K562 (cell line): ENCODE measurements at regions not wholly inside any gene's neighbourhood (a gene's known extent, or its start where the extent isn't known, plus 50 kb on each side); places are given as distances from the start of the nearest gene placed in this dataset.

Experiments used
- ATAC-seq: fragments of 200-7000 bp; cut with Tn5 transposase; 3 replicates; pipeline ENCODE4 v1.9.1; 2020; ENCODE audit warnings: moderate library complexity
- BruUV-seq: library from RNA; stranded (reverse); fragments of 400-500 nt; replicated peaks from 2 replicates; lab custom pipeline; 2021; lab: Mats Ljungman, UMichigan
- CTCF ChIA-PET: fragments of 300-600 bp; formaldehyde crosslinking; extraction: SDS; loops from one replicate; lab custom pipeline; 2021; ENCODE audit warnings: low intra/inter-chr PET ratio; lab: Yijun Ruan, JAX
- POLR2A ChIA-PET: fragments of 300-600, 350-650 bp; sonication (Branson Sonifier 250); formaldehyde crosslinking; extraction: SDS; loops from one replicate; lab custom pipeline; 2021; ENCODE audit warnings: antibody characterized with exemption, inconsistent platforms; lab: Yijun Ruan, JAX
- DNase-seq, 4 experiments: peaks; one replicate each; pipeline versions ENCODE4 v3.0.0 to v3.0.0-alpha.2; 2011 to 2018; ENCODE audit warnings: low spot score in 3 of 4, mixed read lengths in 3 of 4; ENCODE audit errors: extremely low read depth in 1 of 4
- FAIRE-seq: peaks from 2 replicates; lab custom pipeline; 2011; peaks lifted over from hg19 to GRCh38; lab: Jason Lieb, UNC
- H2AFZ ChIP-seq: 2 replicates; pipeline ENCODE4 v1.6.0; 2011; ENCODE audit warnings: low read depth, low read length, control low read depth, inconsistent platforms
- H3K27ac ChIP-seq: fragments of 200-600 bp; 3 replicates; pipeline ENCODE4 v1.8.0; 2011; ENCODE audit warnings: low read depth, mild to moderate bottlenecking, control low read depth, inconsistent platforms, low read length, moderate library complexity, mixed read lengths; ENCODE audit errors: extremely low read depth
- H3K27me3 ChIP-seq, 2 experiments: fragments of 300-600 bp in 1 of 2; 2 replicates in 1 of 2; 3 replicates in 1 of 2; pipeline versions ENCODE4 v1.6.0 to v1.8.0; 2011; ENCODE audit warnings: inconsistent platforms in 2 of 2, low read length in 2 of 2, mild to moderate bottlenecking in 1 of 2, mixed read lengths in 1 of 2, moderate library complexity in 1 of 2; ENCODE audit not compliant: control insufficient read depth in 2 of 2, insufficient read depth in 2 of 2
- H3K36me3 ChIP-seq: fragments of 300-600 bp; 3 replicates; pipeline ENCODE4 v1.8.0; 2011; ENCODE audit warnings: mild to moderate bottlenecking, low read length, inconsistent platforms; ENCODE audit not compliant: control insufficient read depth, insufficient read depth
- H3K4me1 ChIP-seq, 2 experiments: fragments of 200-600 bp in 1 of 2; replicated peaks in 1 of 2; 2 replicates in 1 of 2; 3 replicates in 1 of 2; pipeline versions ENCODE4 v1.5.1 to v1.8.0; 2011; ENCODE audit warnings: inconsistent platforms in 2 of 2, low read length in 2 of 2, mild to moderate bottlenecking in 1 of 2, mixed read lengths in 1 of 2, moderate library complexity in 1 of 2; ENCODE audit not compliant: control insufficient read depth in 2 of 2, insufficient read depth in 2 of 2
- H3K4me2 ChIP-seq: 2 replicates; pipeline ENCODE4 v1.6.1; 2011; ENCODE audit warnings: low read length, control low read depth, inconsistent platforms, mixed read lengths; ENCODE audit not compliant: insufficient read depth
- H3K4me3 ChIP-seq: fragments of 200-600 bp; sonication (generic), shearing (Covaris generic); 2 replicates; pipeline ENCODE4 v1.5.1; 2016; ENCODE audit warnings: control low read depth, inconsistent platforms
- H3K79me2 ChIP-seq: fragments of 200-600 bp; 3 replicates; pipeline ENCODE4 v1.8.0; 2011; ENCODE audit warnings: low read length, inconsistent platforms; ENCODE audit not compliant: control insufficient read depth, insufficient read depth
- H3K9ac ChIP-seq, 2 experiments: 2 replicates each; pipeline versions ENCODE4 v1.6.0 to v1.6.1; 2011; ENCODE audit warnings: low read depth in 2 of 2, low read length in 2 of 2, control low read depth in 1 of 2, inconsistent platforms in 1 of 2, mild to moderate bottlenecking in 1 of 2, mixed read lengths in 1 of 2; ENCODE audit not compliant: insufficient read depth in 1 of 2
- H3K9me1 ChIP-seq: one replicate; pipeline ENCODE4 v1.6.0; 2011; ENCODE audit warnings: inconsistent platforms, mild to moderate bottlenecking, low read length, moderate library complexity; ENCODE audit not compliant: control insufficient read depth, insufficient read depth
- H3K9me3 ChIP-seq: replicated peaks from 2 replicates; pipeline ENCODE4 v1.5.1; 2011; ENCODE audit warnings: low read depth, low read length, inconsistent platforms; ENCODE audit not compliant: control insufficient read depth, insufficient read depth
- H4K20me1 ChIP-seq: replicated peaks from 2 replicates; pipeline ENCODE4 v1.6.1; 2011; ENCODE audit warnings: low read length, inconsistent platforms, mixed read lengths; ENCODE audit not compliant: control insufficient read depth, insufficient read depth
- CBX5 ChIP-seq: IDR thresholded peaks from 2 replicates; pipeline ENCODE4 v1.6.1; 2014; ENCODE audit warnings: low read depth, borderline replicate concordance
- CEBPB ChIP-seq: fragments of 450-650 bp; IDR thresholded peaks from 2 replicates; pipeline ENCODE4 v1.6.1; 2016; ENCODE audit warnings: missing genetic modification characterization, missing compliant biosample characterization
- EP400 ChIP-seq: fragments of 450-650 bp; IDR thresholded peaks from 2 replicates; pipeline ENCODE4 v1.6.1; 2017; ENCODE audit warnings: antibody characterized with exemption, mild to moderate bottlenecking, moderate library complexity
- IRF2 ChIP-seq: sonication (generic); formaldehyde crosslinking; IDR thresholded peaks from 2 replicates; pipeline ENCODE4 v1.8.1; 2022; ENCODE audit warnings: mild to moderate bottlenecking, missing genetic modification reagents
- NCOR1 ChIP-seq: fragments of 450-650 bp; IDR thresholded peaks from 2 replicates; pipeline ENCODE4 v1.6.1; 2016; ENCODE audit warnings: mild to moderate bottlenecking, moderate library complexity
- RAD21 ChIP-seq, 2 experiments: fragments of 250-450 bp in 1 of 2; fragments of 450-650 bp in 1 of 2; sonication (Bioruptor Pico) in 1 of 2; formaldehyde crosslinking in 1 of 2; IDR thresholded peaks in 1 of 2; conservative IDR thresholded peaks in 1 of 2; 2 replicates each; pipeline versions ENCODE4 v1.4.0 to v1.8.0; 2020 to 2022; ENCODE audit warnings: mild to moderate bottlenecking in 2 of 2, moderate library complexity in 1 of 2
- XRCC5 ChIP-seq: fragments of 200-400 bp; formaldehyde crosslinking; IDR thresholded peaks from 2 replicates; pipeline ENCODE4 v1.6.1; 2017; ENCODE audit warnings: low read depth, mild to moderate bottlenecking, low read length
- ZNF274 ChIP-seq: IDR thresholded peaks from 2 replicates; pipeline ENCODE4 v1.6.1; 2011; ENCODE audit warnings: low read depth, mild to moderate bottlenecking, low read length, moderate library complexity, borderline replicate concordance
- ZNF316 ChIP-seq: fragments of 450-650 bp; IDR thresholded peaks from 2 replicates; pipeline ENCODE4 v1.6.1; 2016
- ZNF41 ChIP-seq: fragments of 250-450 bp; sonication (Bioruptor Pico); conservative IDR thresholded peaks from 2 replicates; pipeline ENCODE4 v1.4.0; 2020; ENCODE audit warnings: mild to moderate bottlenecking
- WGBS: fragments of 100-300 bp; shearing (Covaris generic); methylation state at CpG from one replicate; pipeline ENCODE4 v1.1.6; 2016; ENCODE audit warnings: low coverage, mixed read lengths; ENCODE audit not compliant: insufficient coverage; ENCODE audit errors: missing lambda C conversion rate; 5-methylcytosine and 5-hydroxymethylcytosine counted together
- in situ Hi-C: fragments of 300-500 bp; cut with MboI; formaldehyde crosslinking; loops from 4 replicates; pipeline ENCODE4 v1.15.0; 2018; ENCODE audit warnings: inconsistent platforms, mixed read lengths
- intact Hi-C: fragments of 100-400 bp; cut with micrococcal nuclease; formaldehyde crosslinking; loops from 2 replicates; pipeline ENCODE4 v1.14.2; 2022
- TF ChIP-seq, protein P1 (sequence below): fragments of 250-450 bp; sonication (Bioruptor Pico); IDR thresholded peaks from 2 replicates; pipeline ENCODE4 v1.4.0; 2020
- TF ChIP-seq, protein P2 (sequence below): IDR thresholded peaks from 2 replicates; pipeline ENCODE4 v1.6.1; 2016; ENCODE audit warnings: missing genetic modification characterization, missing compliant biosample characterization
- TF ChIP-seq, protein P3 (sequence below): conservative IDR thresholded peaks from 2 replicates; pipeline ENCODE4 v1.6.1; 2011; ENCODE audit warnings: low read depth, mild to moderate bottlenecking, low read length; ENCODE audit not compliant: control insufficient read depth

DNA sequence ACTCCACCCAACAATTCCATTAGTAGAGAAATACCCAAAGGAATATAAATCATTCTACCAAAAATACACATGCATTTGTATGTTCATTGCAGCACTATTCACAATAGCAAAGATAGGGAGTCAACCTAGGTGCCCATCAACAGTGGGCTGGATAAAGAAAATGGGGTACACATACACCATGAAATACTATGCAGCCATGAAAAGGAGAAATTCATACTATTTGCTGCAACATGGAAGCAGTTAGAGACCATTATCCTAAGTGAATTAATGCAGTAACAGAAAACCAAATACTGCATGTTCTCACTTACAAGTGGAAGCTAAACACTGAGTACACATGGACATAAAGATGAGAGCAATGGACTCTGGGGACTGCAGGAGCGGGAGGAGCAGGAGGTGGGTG, 72.4 kb upstream of the MBOAT1 start (continued):
- TF ChIP-seq NCOR1, result no peak
- TF ChIP-seq, protein P1, sequence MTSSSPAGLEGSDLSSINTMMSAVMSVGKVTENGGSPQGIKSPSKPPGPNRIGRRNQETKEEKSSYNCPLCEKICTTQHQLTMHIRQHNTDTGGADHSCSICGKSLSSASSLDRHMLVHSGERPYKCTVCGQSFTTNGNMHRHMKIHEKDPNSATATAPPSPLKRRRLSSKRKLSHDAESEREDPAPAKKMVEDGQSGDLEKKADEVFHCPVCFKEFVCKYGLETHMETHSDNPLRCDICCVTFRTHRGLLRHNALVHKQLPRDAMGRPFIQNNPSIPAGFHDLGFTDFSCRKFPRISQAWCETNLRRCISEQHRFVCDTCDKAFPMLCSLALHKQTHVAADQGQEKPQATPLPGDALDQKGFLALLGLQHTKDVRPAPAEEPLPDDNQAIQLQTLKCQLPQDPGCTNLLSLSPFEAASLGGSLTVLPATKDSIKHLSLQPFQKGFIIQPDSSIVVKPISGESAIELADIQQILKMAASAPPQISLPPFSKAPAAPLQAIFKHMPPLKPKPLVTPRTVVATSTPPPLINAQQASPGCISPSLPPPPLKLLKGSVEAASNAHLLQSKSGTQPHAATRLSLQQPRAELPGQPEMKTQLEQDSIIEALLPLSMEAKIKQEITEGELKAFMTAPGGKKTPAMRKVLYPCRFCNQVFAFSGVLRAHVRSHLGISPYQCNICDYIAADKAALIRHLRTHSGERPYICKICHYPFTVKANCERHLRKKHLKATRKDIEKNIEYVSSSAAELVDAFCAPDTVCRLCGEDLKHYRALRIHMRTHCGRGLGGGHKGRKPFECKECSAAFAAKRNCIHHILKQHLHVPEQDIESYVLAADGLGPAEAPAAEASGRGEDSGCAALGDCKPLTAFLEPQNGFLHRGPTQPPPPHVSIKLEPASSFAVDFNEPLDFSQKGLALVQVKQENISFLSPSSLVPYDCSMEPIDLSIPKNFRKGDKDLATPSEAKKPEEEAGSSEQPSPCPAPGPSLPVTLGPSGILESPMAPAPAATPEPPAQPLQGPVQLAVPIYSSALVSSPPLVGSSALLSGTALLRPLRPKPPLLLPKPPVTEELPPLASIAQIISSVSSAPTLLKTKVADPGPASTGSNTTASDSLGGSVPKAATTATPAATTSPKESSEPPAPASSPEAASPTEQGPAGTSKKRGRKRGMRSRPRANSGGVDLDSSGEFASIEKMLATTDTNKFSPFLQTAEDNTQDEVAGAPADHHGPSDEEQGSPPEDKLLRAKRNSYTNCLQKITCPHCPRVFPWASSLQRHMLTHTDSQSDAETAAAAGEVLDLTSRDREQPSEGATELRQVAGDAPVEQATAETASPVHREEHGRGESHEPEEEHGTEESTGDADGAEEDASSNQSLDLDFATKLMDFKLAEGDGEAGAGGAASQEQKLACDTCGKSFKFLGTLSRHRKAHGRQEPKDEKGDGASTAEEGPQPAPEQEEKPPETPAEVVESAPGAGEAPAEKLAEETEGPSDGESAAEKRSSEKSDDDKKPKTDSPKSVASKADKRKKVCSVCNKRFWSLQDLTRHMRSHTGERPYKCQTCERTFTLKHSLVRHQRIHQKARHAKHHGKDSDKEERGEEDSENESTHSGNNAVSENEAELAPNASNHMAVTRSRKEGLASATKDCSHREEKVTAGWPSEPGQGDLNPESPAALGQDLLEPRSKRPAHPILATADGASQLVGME (CRISPR knock-in tag), result no peak
- TF ChIP-seq, all 486 proteins: peak for 3

DNA sequence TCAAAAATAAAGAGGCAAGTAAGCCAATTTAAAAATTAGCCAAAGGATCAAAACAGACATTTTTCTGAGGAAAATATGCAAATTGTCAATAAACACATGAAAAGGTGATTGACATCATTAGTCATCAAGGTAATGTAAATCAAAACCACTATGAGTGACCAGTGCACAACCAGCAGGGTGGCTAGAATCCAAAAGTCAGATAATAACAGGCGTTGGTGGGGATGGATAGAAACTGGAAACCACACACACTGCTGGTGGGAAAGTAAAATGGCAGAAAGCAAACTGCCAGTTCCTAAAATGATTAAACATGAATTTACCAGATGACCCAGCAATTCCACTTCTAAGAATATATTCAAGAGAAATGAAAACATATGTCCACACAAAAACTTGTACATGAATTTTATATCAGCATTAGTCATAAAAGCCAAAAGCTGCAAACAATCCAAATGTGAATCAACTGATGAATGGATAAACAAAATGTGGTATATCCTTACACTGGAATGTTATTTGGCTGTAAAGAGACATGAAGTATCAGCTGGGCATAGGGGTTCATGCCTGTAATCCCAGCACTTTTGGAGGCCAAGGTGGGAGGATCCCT, 74.8 kb upstream of the MBOAT1 start:
- in situ Hi-C loops, result no loop called here
- Histone ChIP-seq H4K20me1 (no peaks in the 10 kb centered on the region), H3K9me3 (no peaks in the 10 kb centered on the region), H3K4me2 (no peak overlapping the region), H3K27me3 (no peaks in the 10 kb centered on the region), H3K4me3 (no peak overlapping the region), H3K27ac (no peak overlapping the region), H3K9me1 (no peaks in the 10 kb centered on the region), H3K4me1 (peaks cover 0 to 1% of the 10 kb centered on the region in 2 experiments; a peak in 2 of 5 replicates), H3K9ac (no peak overlapping the region), H2AFZ (0 out of 2 replicates have a peak overlapping the region, but pooled peaks have one; percentile 2), H3K79me2 (no peaks in the 10 kb centered on the region), H3K36me3 (no peaks in the 10 kb centered on the region)
- BruUV-seq, result no TSS peak
- FAIRE-seq (no peak), DNase-seq (peak in 1 of 4 experiments; percentile 39), ATAC-seq (peak; percentile 28; the same call in 1 of the 3 replicates)
- CTCF ChIA-PET, result no interaction called here
- WGBS, result 0% methylated on average over 1 of the region's 1 CpG
- intact Hi-C loops, result no loop called here
- POLR2A ChIA-PET, result no interaction called here
- TF ChIP-seq ZNF41 (CRISPR knock-in tag) (no peak), XRCC5 (no peak), CEBPB (tag) (no peak), IRF2 (CRISPR knock-in tag) (no peak), ZNF316 (0 out of 2 replicates have a peak, but pooled peaks have one; percentile 3), EP400 (no peak), CBX5 (no peak), ZNF274 (no peak), RAD21 (CRISPR knock-in tag; conservative IDR thresholded peaks at IDR 0.05 in 1 of 2, IDR thresholded peaks at IDR 0.05 in 1 of 2) (no peak)
- TF ChIP-seq, protein P2, sequence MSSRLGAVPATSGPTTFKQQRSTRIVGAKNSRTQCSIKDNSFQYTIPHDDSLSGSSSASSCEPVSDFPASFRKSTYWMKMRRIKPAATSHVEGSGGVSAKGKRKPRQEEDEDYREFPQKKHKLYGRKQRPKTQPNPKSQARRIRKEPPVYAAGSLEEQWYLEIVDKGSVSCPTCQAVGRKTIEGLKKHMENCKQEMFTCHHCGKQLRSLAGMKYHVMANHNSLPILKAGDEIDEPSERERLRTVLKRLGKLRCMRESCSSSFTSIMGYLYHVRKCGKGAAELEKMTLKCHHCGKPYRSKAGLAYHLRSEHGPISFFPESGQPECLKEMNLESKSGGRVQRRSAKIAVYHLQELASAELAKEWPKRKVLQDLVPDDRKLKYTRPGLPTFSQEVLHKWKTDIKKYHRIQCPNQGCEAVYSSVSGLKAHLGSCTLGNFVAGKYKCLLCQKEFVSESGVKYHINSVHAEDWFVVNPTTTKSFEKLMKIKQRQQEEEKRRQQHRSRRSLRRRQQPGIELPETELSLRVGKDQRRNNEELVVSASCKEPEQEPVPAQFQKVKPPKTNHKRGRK (tag), result no peak
- TF ChIP-seq, protein P3, sequence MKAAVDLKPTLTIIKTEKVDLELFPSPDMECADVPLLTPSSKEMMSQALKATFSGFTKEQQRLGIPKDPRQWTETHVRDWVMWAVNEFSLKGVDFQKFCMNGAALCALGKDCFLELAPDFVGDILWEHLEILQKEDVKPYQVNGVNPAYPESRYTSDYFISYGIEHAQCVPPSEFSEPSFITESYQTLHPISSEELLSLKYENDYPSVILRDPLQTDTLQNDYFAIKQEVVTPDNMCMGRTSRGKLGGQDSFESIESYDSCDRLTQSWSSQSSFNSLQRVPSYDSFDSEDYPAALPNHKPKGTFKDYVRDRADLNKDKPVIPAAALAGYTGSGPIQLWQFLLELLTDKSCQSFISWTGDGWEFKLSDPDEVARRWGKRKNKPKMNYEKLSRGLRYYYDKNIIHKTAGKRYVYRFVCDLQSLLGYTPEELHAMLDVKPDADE, result no peak
